ENCODE measurements at regions not wholly inside any gene's neighbourhood (a gene's known extent, or its start where the extent isn't known, plus 50 kb on each side); places are given as distances from the start of the nearest gene placed in this dataset.

DNA sequence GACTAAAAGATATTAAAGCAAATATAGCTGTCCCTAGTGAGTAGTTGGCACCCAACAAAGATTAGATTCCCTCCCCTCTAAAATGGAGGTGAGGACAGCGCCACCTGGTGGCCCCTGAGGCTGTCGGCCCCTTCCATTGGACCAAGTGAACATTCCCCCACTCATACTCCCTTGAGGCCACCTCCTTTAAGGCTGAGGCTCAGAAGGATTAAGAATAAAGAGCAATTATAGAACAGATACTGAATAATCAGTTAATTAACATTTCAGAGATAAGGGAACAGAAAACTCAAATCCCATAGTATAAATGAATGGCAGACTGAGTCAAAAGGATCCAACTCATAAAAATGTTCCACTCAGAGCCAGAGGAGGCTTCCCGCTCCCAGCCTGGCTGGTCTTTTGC lies 130.4 kb upstream of the GHITM start:
- TF ChIP-seq, protein P1, sequence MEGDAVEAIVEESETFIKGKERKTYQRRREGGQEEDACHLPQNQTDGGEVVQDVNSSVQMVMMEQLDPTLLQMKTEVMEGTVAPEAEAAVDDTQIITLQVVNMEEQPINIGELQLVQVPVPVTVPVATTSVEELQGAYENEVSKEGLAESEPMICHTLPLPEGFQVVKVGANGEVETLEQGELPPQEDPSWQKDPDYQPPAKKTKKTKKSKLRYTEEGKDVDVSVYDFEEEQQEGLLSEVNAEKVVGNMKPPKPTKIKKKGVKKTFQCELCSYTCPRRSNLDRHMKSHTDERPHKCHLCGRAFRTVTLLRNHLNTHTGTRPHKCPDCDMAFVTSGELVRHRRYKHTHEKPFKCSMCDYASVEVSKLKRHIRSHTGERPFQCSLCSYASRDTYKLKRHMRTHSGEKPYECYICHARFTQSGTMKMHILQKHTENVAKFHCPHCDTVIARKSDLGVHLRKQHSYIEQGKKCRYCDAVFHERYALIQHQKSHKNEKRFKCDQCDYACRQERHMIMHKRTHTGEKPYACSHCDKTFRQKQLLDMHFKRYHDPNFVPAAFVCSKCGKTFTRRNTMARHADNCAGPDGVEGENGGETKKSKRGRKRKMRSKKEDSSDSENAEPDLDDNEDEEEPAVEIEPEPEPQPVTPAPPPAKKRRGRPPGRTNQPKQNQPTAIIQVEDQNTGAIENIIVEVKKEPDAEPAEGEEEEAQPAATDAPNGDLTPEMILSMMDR (IDR thresholded peaks at IDR 0.05; ENCODE audit: low read length): peak; percentile 93
- no peak for TF ChIP-seq EZH2 (optimal IDR thresholded peaks at IDR 0.05; ENCODE audit: low read depth, low read length)

Measured in MM.1S (cell line).